Trophoblast cell (in vitro differentiated cells and primary cell): ENCODE measurements at regions not wholly inside any gene's neighbourhood (a gene's known extent, or its start where the extent isn't known, plus 50 kb on each side); places are given as distances from the start of the nearest gene placed in this dataset.

Source experiments
- DNase-seq, 2 donors: peaks; one replicate each; pipeline ENCODE4 v3.0.0-alpha.2; 2016
- H2AFZ ChIP-seq: 2 replicates; pipeline ENCODE4 v1.6.1; 2013; ENCODE audit warnings: low read length, moderate library complexity, mild to moderate bottlenecking; ENCODE audit not compliant: insufficient read depth, poor library complexity
- H2AK5ac ChIP-seq: 2 replicates; pipeline ENCODE4 v1.6.1; 2013; ENCODE audit warnings: mild to moderate bottlenecking, low read length
- H2BK120ac ChIP-seq: 2 replicates; pipeline ENCODE4 v1.6.1; 2013; ENCODE audit warnings: low read length, mild to moderate bottlenecking, moderate library complexity; ENCODE audit not compliant: insufficient read depth, poor library complexity
- H2BK12ac ChIP-seq: 2 replicates; pipeline ENCODE4 v1.6.1; 2013; ENCODE audit warnings: mild to moderate bottlenecking, low read length, moderate library complexity
- H2BK5ac ChIP-seq: 2 replicates; pipeline ENCODE4 v1.6.1; 2013; ENCODE audit warnings: low read length, low read depth, moderate library complexity, mild to moderate bottlenecking; ENCODE audit not compliant: poor library complexity
- H3K14ac ChIP-seq: 2 replicates; pipeline ENCODE4 v1.6.1; 2013; ENCODE audit warnings: mild to moderate bottlenecking, low read length
- H3K18ac ChIP-seq: 2 replicates; pipeline ENCODE4 v1.6.1; 2013; ENCODE audit warnings: mild to moderate bottlenecking, low read length
- H3K23ac ChIP-seq: 2 replicates; pipeline ENCODE4 v1.6.1; 2013; ENCODE audit warnings: low read length
- H3K27ac ChIP-seq: 2 replicates; pipeline ENCODE4 v1.5.1; 2013; ENCODE audit warnings: low read depth, mild to moderate bottlenecking, inconsistent platforms, low read length, moderate library complexity
- H3K27me3 ChIP-seq: 2 replicates; pipeline ENCODE4 v1.6.1; 2013; ENCODE audit warnings: inconsistent platforms, mild to moderate bottlenecking, low read length, moderate library complexity; ENCODE audit not compliant: insufficient read depth
- H3K36me3 ChIP-seq, 2 experiments: 1 replicate in 1 of 2; 2 replicates in 1 of 2; pipeline ENCODE4 v1.6.1; 2013; ENCODE audit warnings: low read length in 2 of 2, mild to moderate bottlenecking in 2 of 2, moderate library complexity in 1 of 2; ENCODE audit not compliant: insufficient read depth in 2 of 2, control insufficient read depth in 1 of 2
- H3K4ac ChIP-seq: 2 replicates; pipeline ENCODE4 v1.6.1; 2013; ENCODE audit warnings: low read depth, mild to moderate bottlenecking, low read length, moderate library complexity
- H3K4me1 ChIP-seq, 2 experiments: 1 replicate in 1 of 2; 2 replicates in 1 of 2; pipeline ENCODE4 v1.6.1; 2013; ENCODE audit warnings: low read length in 2 of 2, mild to moderate bottlenecking in 2 of 2, moderate library complexity in 1 of 2; ENCODE audit not compliant: insufficient read depth in 2 of 2, control insufficient read depth in 1 of 2
- H3K4me2 ChIP-seq: 2 replicates; pipeline ENCODE4 v1.6.1; 2013; ENCODE audit warnings: inconsistent platforms, mild to moderate bottlenecking, low read length, moderate library complexity
- H3K4me3 ChIP-seq: 2 replicates; pipeline ENCODE4 v1.5.1; 2013; ENCODE audit warnings: mild to moderate bottlenecking, low read depth, low read length, inconsistent platforms
- H3K79me1 ChIP-seq: one replicate; pipeline ENCODE4 v1.6.1; 2013; ENCODE audit warnings: low read length
- H3K79me2 ChIP-seq: 2 replicates; pipeline ENCODE4 v1.6.1; 2013; ENCODE audit warnings: low read length, mild to moderate bottlenecking; ENCODE audit not compliant: control insufficient read depth, insufficient read depth, poor library complexity
- H3K9ac ChIP-seq: 2 replicates; pipeline ENCODE4 v1.6.1; 2013; ENCODE audit warnings: mild to moderate bottlenecking, low read length
- H3K9me3 ChIP-seq: 2 replicates; pipeline ENCODE4 v1.6.1; 2013; ENCODE audit warnings: low read depth, mild to moderate bottlenecking, control low read depth, inconsistent platforms, low read length; ENCODE audit not compliant: insufficient read depth
- H4K12ac ChIP-seq: 2 replicates; pipeline ENCODE4 v1.6.1; 2013; ENCODE audit warnings: low read depth, mild to moderate bottlenecking, low read length, moderate library complexity
- H4K8ac ChIP-seq: 2 replicates; pipeline ENCODE4 v1.6.1; 2013; ENCODE audit warnings: low read depth, mild to moderate bottlenecking, low read length, moderate library complexity
- H4K91ac ChIP-seq: one replicate; pipeline ENCODE4 v1.6.1; 2013; ENCODE audit warnings: low read depth, mild to moderate bottlenecking, low read length, moderate library complexity
- WGBS: extraction: QIAGEN DNeasy Blood & Tissue Kit; methylation state at CpG from one replicate; pipeline ENCODE4 v1.1.7; 2013; ENCODE audit warnings: missing lambda C conversion rate; ENCODE audit not compliant: insufficient read length, insufficient coverage; ENCODE audit errors: extremely low coverage; 5-methylcytosine and 5-hydroxymethylcytosine counted together

DNA sequence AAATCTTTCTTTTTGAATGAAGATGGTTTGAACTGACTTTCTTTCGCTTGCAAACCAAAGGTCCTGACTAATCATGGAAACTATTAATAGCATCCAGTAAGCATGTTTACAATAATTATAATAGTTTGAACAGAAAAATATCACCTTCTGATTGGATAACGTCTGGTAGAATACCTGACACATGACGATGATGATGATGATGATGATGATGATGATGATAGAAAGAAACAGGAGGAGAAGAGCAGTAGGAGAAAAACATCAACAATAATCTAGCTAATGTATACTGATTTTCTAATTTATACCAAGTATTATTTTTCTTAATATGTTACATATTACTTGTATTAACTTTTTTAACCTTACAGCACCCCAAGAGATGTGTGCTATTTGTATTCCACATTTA lies 157.5 kb upstream of the SPRY2 start:
- no peak overlapping the region for H2AK5ac ChIP-seq
- H3K9ac ChIP-seq, result no peak overlapping the region
- H4K12ac ChIP-seq, result no peak overlapping the region
- H2BK120ac ChIP-seq, result no peak overlapping the region
- no CpG with 5 or more reads among the region's 3 CpGs for WGBS
- H3K79me2 ChIP-seq, result no peaks in the 10 kb centered on the region
- peaks cover 0 to 3% of the 10 kb centered on the region in 2 experiments for H3K4me1 ChIP-seq
- H4K91ac ChIP-seq, result no peak overlapping the region
- no peak for DNase-seq
- no peak overlapping the region for H3K4me3 ChIP-seq
- no peaks in the 10 kb centered on the region for H3K9me3 ChIP-seq
- no peak overlapping the region for H3K4me2 ChIP-seq
- no peak overlapping the region for H3K4ac ChIP-seq
- H3K27ac ChIP-seq, result no peak overlapping the region
- H2AFZ ChIP-seq, result no peak overlapping the region
- no peaks in the 10 kb centered on the region for H3K27me3 ChIP-seq
- no peak overlapping the region for H3K18ac ChIP-seq
- H3K14ac ChIP-seq, result no peak overlapping the region
- no peak overlapping the region for H4K8ac ChIP-seq
- no peak overlapping the region for H2BK12ac ChIP-seq
- no peak overlapping the region for H2BK5ac ChIP-seq
- H3K23ac ChIP-seq, result no peak overlapping the region
- no peaks in the 10 kb centered on the region for H3K36me3 ChIP-seq
- H3K79me1 ChIP-seq, result no peaks in the 10 kb centered on the region

DNA sequence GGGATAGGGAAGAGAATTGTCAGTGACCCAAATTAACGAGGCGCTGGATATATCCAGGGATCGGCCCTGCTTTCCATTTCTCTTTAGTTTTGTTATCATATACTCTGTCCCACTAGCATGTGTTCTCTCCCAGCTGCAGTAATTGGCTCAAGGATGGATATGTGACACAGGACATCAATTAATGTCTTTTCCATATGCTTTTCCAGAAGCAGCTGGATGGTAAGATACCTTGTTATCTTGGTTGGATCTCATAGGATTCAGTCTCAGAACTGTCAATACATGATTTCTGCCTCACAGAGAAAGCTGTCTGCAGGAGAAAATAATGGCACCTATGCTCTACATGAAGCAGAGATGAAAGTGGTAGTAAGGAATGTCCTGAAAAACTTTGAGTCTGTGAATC lies 157.1 kb upstream of the SPRY2 start:
- H4K8ac ChIP-seq, result no peak overlapping the region
- no peaks in the 10 kb centered on the region for H3K27me3 ChIP-seq
- H3K14ac ChIP-seq, result no peak overlapping the region
- peaks cover 0 to 3% of the 10 kb centered on the region in 2 experiments for H3K4me1 ChIP-seq
- no peak overlapping the region for H2BK12ac ChIP-seq
- no peaks in the 10 kb centered on the region for H3K9me3 ChIP-seq
- WGBS, result no CpG with 5 or more reads among the region's 3 CpGs
- no peak overlapping the region for H2BK120ac ChIP-seq
- H3K4ac ChIP-seq, result no peak overlapping the region
- no peaks in the 10 kb centered on the region for H3K79me1 ChIP-seq
- H3K79me2 ChIP-seq, result no peaks in the 10 kb centered on the region
- no peak overlapping the region for H2AFZ ChIP-seq
- no peak overlapping the region for H3K23ac ChIP-seq
- H2BK5ac ChIP-seq, result no peak overlapping the region
- H3K4me3 ChIP-seq, result no peak overlapping the region
- no peak overlapping the region for H3K9ac ChIP-seq
- no peak overlapping the region for H4K12ac ChIP-seq
- H4K91ac ChIP-seq, result no peak overlapping the region
- no peak overlapping the region for H3K27ac ChIP-seq
- no peak overlapping the region for H3K18ac ChIP-seq
- DNase-seq, result no peak
- no peak overlapping the region for H2AK5ac ChIP-seq
- no peaks in the 10 kb centered on the region for H3K36me3 ChIP-seq
- H3K4me2 ChIP-seq, result no peak overlapping the region

DNA sequence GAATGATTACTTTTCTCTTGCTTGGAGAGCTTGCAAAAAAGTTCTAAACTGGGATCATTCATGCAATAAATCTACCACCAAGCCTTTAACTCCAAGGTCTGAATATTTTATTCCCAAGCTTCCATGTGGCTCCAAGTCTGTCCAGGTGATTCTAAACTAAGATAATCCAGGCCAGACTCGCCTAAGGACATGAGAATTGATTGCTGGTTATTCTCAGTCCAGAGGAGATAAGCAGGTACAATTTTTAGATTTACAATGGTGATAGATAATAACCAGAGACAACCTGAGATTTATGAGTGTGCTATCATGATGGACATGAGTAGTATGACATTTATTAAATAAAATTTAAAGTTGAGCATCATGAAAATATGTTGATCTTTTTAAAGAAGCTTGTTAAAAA lies 156.5 kb upstream of the SPRY2 start:
- Histone ChIP-seq H4K91ac (no peak overlapping the region), H4K12ac (no peak overlapping the region), H2BK5ac (no peak overlapping the region), H3K79me1 (no peaks in the 10 kb centered on the region), H4K8ac (no peak overlapping the region), H2AK5ac (no peak overlapping the region), H3K23ac (no peak overlapping the region), H3K27ac (no peak overlapping the region), H2BK12ac (no peak overlapping the region), H3K4ac (no peak overlapping the region), H2AFZ (no peak overlapping the region), H3K9me3 (no peaks in the 10 kb centered on the region), H3K4me1 (peaks cover 0 to 3% of the 10 kb centered on the region in 2 experiments), H3K79me2 (no peaks in the 10 kb centered on the region), H3K14ac (no peak overlapping the region), H2BK120ac (no peak overlapping the region), H3K4me2 (no peak overlapping the region), H3K18ac (no peak overlapping the region), H3K27me3 (no peaks in the 10 kb centered on the region), H3K9ac (no peak overlapping the region), H3K4me3 (no peak overlapping the region), H3K36me3 (no peaks in the 10 kb centered on the region)
- no CpG with 5 or more reads among the region's 1 CpG for WGBS
- DNase-seq, result no peak

DNA sequence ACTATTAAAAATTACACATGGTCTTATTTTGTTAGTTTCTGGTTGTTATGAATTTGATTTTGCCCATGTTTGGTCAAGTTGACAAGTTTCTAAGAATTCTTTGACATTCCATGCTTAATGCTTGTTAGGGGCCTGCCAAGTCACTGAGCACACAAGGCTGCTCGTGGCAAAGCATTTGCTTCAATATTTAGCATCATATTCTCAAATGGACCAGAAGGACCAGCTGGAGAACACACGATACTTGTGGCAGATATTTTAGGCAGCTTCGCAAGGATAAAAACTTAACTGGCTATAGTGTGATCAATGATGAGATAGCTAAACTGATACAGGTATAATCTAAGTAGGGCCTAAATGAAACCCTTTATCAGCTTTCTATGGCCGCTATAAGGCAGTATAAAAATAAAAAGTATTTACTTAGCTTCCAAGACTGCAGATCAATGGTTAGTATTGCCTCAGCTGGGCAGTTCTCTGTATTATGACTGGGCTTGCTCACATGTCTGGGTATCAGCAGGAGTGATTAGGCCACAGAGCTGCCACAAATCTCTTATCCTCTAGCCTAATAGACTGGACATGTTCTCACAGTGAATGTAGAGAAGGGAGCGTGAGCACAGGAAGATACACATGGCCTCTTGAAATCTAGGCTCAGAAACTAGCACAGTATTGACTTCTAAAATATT lies 155.9 kb upstream of the SPRY2 start:
- no CpG with 5 or more reads among the region's 5 CpGs for WGBS
- H3K14ac ChIP-seq, result no peak overlapping the region
- H2BK12ac ChIP-seq, result peak overlapping the region; percentile 71
- H3K79me2 ChIP-seq, result no peaks in the 10 kb centered on the region
- H4K91ac ChIP-seq, result no peak overlapping the region
- H3K4me3 ChIP-seq, result no peak overlapping the region
- H4K12ac ChIP-seq, result no peak overlapping the region
- no peak overlapping the region for H2AK5ac ChIP-seq
- H2BK120ac ChIP-seq, result no peak overlapping the region
- H3K27me3 ChIP-seq, result no peaks in the 10 kb centered on the region
- peaks cover 0 to 3% of the 10 kb centered on the region in 2 experiments for H3K4me1 ChIP-seq
- H4K8ac ChIP-seq, result no peak overlapping the region
- no peaks in the 10 kb centered on the region for H3K36me3 ChIP-seq
- H3K79me1 ChIP-seq, result no peaks in the 10 kb centered on the region
- no peak overlapping the region for H3K23ac ChIP-seq
- no peak overlapping the region for H3K9ac ChIP-seq
- H3K4me2 ChIP-seq, result no peak overlapping the region
- no peak overlapping the region for H2BK5ac ChIP-seq
- H3K18ac ChIP-seq, result no peak overlapping the region
- no peak overlapping the region for H2AFZ ChIP-seq
- H3K9me3 ChIP-seq, result no peaks in the 10 kb centered on the region
- DNase-seq, result no peak
- H3K4ac ChIP-seq, result no peak overlapping the region
- peak overlapping the region; percentile 61 for H3K27ac ChIP-seq
